IMR-90 (cell line): ENCODE measurements at regions not wholly inside any gene's neighbourhood (a gene's known extent, or its start where the extent isn't known, plus 50 kb on each side); places are given as distances from the start of the nearest gene placed in this dataset.

Experiments used
- ATAC-seq: fragments of 200-7000 bp; cut with Tn5 transposase; 2 replicates; pipeline ENCODE4 v1.9.1; 2020; ENCODE audit warnings: low read depth, mild to moderate bottlenecking, moderate library complexity
- BruUV-seq: library from RNA; stranded (reverse); fragments of 400-500 nt; replicated peaks from 2 replicates; lab custom pipeline; 2021; lab: Mats Ljungman, UMichigan
- CTCF ChIA-PET: fragments of 300-600 bp; formaldehyde crosslinking; extraction: SDS; loops from one replicate; lab custom pipeline; 2021; ENCODE audit warnings: antibody characterized with exemption; lab: Yijun Ruan, JAX
- POLR2A ChIA-PET: fragments of 300-600 bp; sonication (Branson Sonifier 250); formaldehyde crosslinking; loops from one replicate; lab custom pipeline; 2022; ENCODE audit warnings: antibody characterized with exemption; ENCODE audit not compliant: unreplicated experiment; lab: Charles Lee
- DNase-seq: peaks from one replicate; pipeline ENCODE4 v3.0.0; 2013
- H2AFZ ChIP-seq: replicated peaks from 2 replicates; pipeline ENCODE3; 2013; ENCODE audit warnings: low read length, mild to moderate bottlenecking; ENCODE audit not compliant: poor library complexity
- H2AK5ac ChIP-seq: 2 replicates; pipeline ENCODE4 v1.6.1; 2013; ENCODE audit warnings: low read depth, low read length, inconsistent platforms
- H2AK9ac ChIP-seq: replicated peaks from 2 replicates; pipeline ENCODE3; 2013; ENCODE audit warnings: mild to moderate bottlenecking, low read depth, low read length, moderate library complexity; ENCODE audit not compliant: poor library complexity
- H2BK120ac ChIP-seq: 2 replicates; pipeline ENCODE4 v1.6.1; 2013; ENCODE audit warnings: low read depth, low read length, inconsistent platforms
- H2BK15ac ChIP-seq: 3 replicates; pipeline ENCODE4 v1.6.1; 2013; ENCODE audit warnings: low read depth, low read length, inconsistent platforms
- H2BK20ac ChIP-seq: 2 replicates; pipeline ENCODE4 v1.6.1; 2013; ENCODE audit warnings: low read depth, mild to moderate bottlenecking, inconsistent platforms, low read length, moderate library complexity
- H2BK5ac ChIP-seq: 2 replicates; pipeline ENCODE4 v1.6.1; 2013; ENCODE audit warnings: mild to moderate bottlenecking, low read depth, low read length, inconsistent platforms; ENCODE audit not compliant: poor library complexity, severe bottlenecking
- H3K14ac ChIP-seq: replicated peaks from 2 replicates; pipeline ENCODE4 v1.6.1; 2013; ENCODE audit warnings: low read depth, low read length, inconsistent platforms
- H3K18ac ChIP-seq: 2 replicates; pipeline ENCODE4 v1.6.1; 2013; ENCODE audit warnings: low read depth, low read length, control low read depth
- H3K23ac ChIP-seq: 2 replicates; pipeline ENCODE4 v1.6.1; 2013; ENCODE audit warnings: low read depth, low read length, inconsistent platforms
- H3K27ac ChIP-seq: 2 replicates; pipeline ENCODE4 v1.5.1; 2013; ENCODE audit warnings: mild to moderate bottlenecking, control low read depth, low read length; ENCODE audit not compliant: insufficient read depth
- H3K27me3 ChIP-seq: 2 replicates; pipeline ENCODE4 v1.6.1; 2013; ENCODE audit warnings: low read length; ENCODE audit not compliant: control insufficient read depth, insufficient read depth
- H3K36me3 ChIP-seq: 2 replicates; pipeline ENCODE4 v1.6.1; 2013; ENCODE audit warnings: low read length, mixed read lengths; ENCODE audit not compliant: control insufficient read depth, insufficient read depth
- H3K4ac ChIP-seq: 2 replicates; pipeline ENCODE4 v1.6.1; 2013; ENCODE audit warnings: low read depth, low read length, inconsistent platforms
- H3K4me1 ChIP-seq: 2 replicates; pipeline ENCODE4 v1.6.1; 2013; ENCODE audit warnings: low read length, mixed read lengths; ENCODE audit not compliant: control insufficient read depth, insufficient read depth
- H3K4me2 ChIP-seq: 2 replicates; pipeline ENCODE4 v1.6.1; 2013; ENCODE audit warnings: low read depth, mild to moderate bottlenecking, control low read depth, low read length, moderate library complexity
- H3K4me3 ChIP-seq: 2 replicates; pipeline ENCODE4 v1.5.1; 2013; ENCODE audit warnings: low read depth, mild to moderate bottlenecking, control low read depth, low read length, moderate library complexity; ENCODE audit not compliant: insufficient read depth
- H3K56ac ChIP-seq: 2 replicates; pipeline ENCODE4 v1.6.1; 2013; ENCODE audit warnings: low read length, inconsistent platforms; ENCODE audit not compliant: insufficient read depth; ENCODE audit errors: extremely low read depth
- H3K79me1 ChIP-seq, 2 experiments: 2 replicates each; pipeline ENCODE4 v1.6.1; 2013; ENCODE audit warnings: low read length in 2 of 2, inconsistent platforms in 1 of 2, low read depth in 1 of 2
- H3K9ac ChIP-seq: 2 replicates; pipeline ENCODE4 v1.6.1; 2013; ENCODE audit warnings: low read depth, low read length, control low read depth
- H3K9me1 ChIP-seq: 2 replicates; pipeline ENCODE4 v1.6.1; 2013; ENCODE audit warnings: low read length, inconsistent platforms; ENCODE audit not compliant: insufficient read depth
- H3K9me3 ChIP-seq: 2 replicates; pipeline ENCODE4 v1.6.1; 2013; ENCODE audit warnings: low read length; ENCODE audit not compliant: control insufficient read depth, insufficient read depth
- H4K20me1 ChIP-seq: 2 replicates; pipeline ENCODE4 v1.6.1; 2013; ENCODE audit warnings: low read length, inconsistent platforms; ENCODE audit not compliant: insufficient read depth
- H4K5ac ChIP-seq: 2 replicates; pipeline ENCODE4 v1.6.1; 2013; ENCODE audit warnings: mild to moderate bottlenecking, low read depth, low read length, control low read depth
- H4K8ac ChIP-seq, 2 experiments: 2 replicates each; pipeline ENCODE4 v1.6.1; 2013; ENCODE audit warnings: low read depth in 2 of 2, low read length in 2 of 2, control low read depth in 1 of 2, inconsistent platforms in 1 of 2
- H4K91ac ChIP-seq: 2 replicates; pipeline ENCODE4 v1.6.1; 2013; ENCODE audit warnings: low read depth, low read length, inconsistent platforms; ENCODE audit not compliant: insufficient read depth
- CEBPB ChIP-seq: IDR thresholded peaks from 2 replicates; pipeline ENCODE4 v1.6.1; 2012; ENCODE audit warnings: low read depth, low read length, improper control_type of control experiment
- SMC3 ChIP-seq: fragments of 150-350 bp; IDR thresholded peaks from 2 replicates; pipeline ENCODE4 v1.6.1; 2016; ENCODE audit warnings: low read depth, mild to moderate bottlenecking, antibody characterized with exemption, low read length, moderate library complexity
- WGBS, 2 experiments: methylation state at CpG; one replicate each; pipeline versions ENCODE4 v1.1.5 to v1.1.7; 2013; ENCODE audit warnings: missing lambda C conversion rate in 2 of 2; ENCODE audit not compliant: insufficient read length in 1 of 2; ENCODE audit errors: extremely low coverage in 2 of 2; 5-methylcytosine and 5-hydroxymethylcytosine counted together
- dilution Hi-C: fragments of 300-500 bp; cut with HindIII; formaldehyde crosslinking; loops from one replicate; pipeline ENCODE4 v1.14.3; 2018; ENCODE audit warnings: low sequenced_read_pairs; ENCODE audit not compliant: unreplicated experiment
- in situ Hi-C: fragments of 300-500 bp; cut with MboI; formaldehyde crosslinking; loops from 3 replicates; pipeline ENCODE4 v1.14.3; 2019; ENCODE audit warnings: low sequenced_read_pairs, inconsistent platforms, mixed read lengths
- intact Hi-C: fragments of 100-400 bp; cut with micrococcal nuclease; formaldehyde crosslinking; loops from 2 replicates; pipeline ENCODE4 v1.10.0; 2022

DNA sequence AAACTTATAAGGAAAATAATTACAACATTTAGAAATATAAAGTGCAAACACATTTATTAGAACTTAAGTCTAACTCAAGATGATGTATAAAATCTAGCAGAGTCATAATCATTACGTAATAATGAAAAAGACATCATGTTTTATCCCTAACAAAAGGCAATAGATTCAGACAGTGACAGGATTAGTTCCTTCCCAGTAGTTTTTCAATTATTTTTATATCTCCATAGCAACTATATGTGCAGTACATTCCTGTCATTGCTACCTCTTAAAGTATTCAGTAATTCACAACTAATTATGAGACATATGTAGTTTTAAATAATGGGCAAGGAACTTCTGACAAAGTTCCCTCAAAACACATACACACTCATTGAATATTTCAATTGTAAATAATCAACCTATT, 687.9 kb downstream of the CCDC85A start:
- H3K27me3 ChIP-seq: no peaks in the 10 kb centered on the region
- ChIA-PET POLR2A (no interaction called here), CTCF (no interaction called here)
- DNase-seq (no peak), ATAC-seq (no peak)
- no peaks in the 10 kb centered on the region for H3K4me1 ChIP-seq
- no peak overlapping the region for H3K4me3 ChIP-seq
- no peaks in the 10 kb centered on the region for H3K36me3 ChIP-seq
- H4K8ac ChIP-seq: no peak overlapping the region
- no peak overlapping the region for H4K5ac ChIP-seq
- H4K91ac ChIP-seq: no peak overlapping the region
- H4K20me1 ChIP-seq: no peaks in the 10 kb centered on the region
- H3K9me1 ChIP-seq: no peaks in the 10 kb centered on the region
- no peak overlapping the region for H2BK15ac ChIP-seq
- in situ Hi-C loops (no loop called here), dilution Hi-C loops (no loop called here), intact Hi-C loops (no loop called here)
- peak; percentile 41; the same call in 1 of the 2 replicates for TF ChIP-seq CEBPB
- no peak for TF ChIP-seq SMC3
- H3K23ac ChIP-seq: no peak overlapping the region
- H2AK5ac ChIP-seq: no peak overlapping the region
- H2BK20ac ChIP-seq: no peak overlapping the region
- H3K14ac ChIP-seq: no peak overlapping the region
- H2AFZ ChIP-seq: no peak overlapping the region
- H3K4ac ChIP-seq: no peak overlapping the region
- H2AK9ac ChIP-seq: no peak overlapping the region
- H3K9me3 ChIP-seq: peaks cover 16% of the 10 kb centered on the region; the same call in 1 of the 2 replicates
- no peak overlapping the region for H3K56ac ChIP-seq
- no TSS peak for BruUV-seq
- no peak overlapping the region for H2BK5ac ChIP-seq
- H3K27ac ChIP-seq: no peak overlapping the region
- no peak overlapping the region for H3K18ac ChIP-seq
- no CpG with 5 or more reads among the region's 1 CpG for WGBS, 2 experiments
- no peak overlapping the region for H3K9ac ChIP-seq
- no peak overlapping the region for H2BK120ac ChIP-seq
- no peaks in the 10 kb centered on the region for H3K79me1 ChIP-seq
- no peak overlapping the region for H3K4me2 ChIP-seq
